HepG2 (cell line): ENCODE measurements at regions not wholly inside any gene's neighbourhood (a gene's known extent, or its start where the extent isn't known, plus 50 kb on each side); places are given as distances from the start of the nearest gene placed in this dataset.

ENCODE experiments used
- ATAC-seq: fragments of 200-7000 bp; cut with Tn5 transposase; 3 replicates; pipeline ENCODE4 v1.9.1; 2020; ENCODE audit warnings: mild to moderate bottlenecking, moderate library complexity
- BruUV-seq: library from RNA; stranded (reverse); fragments of 400-500 nt; replicated peaks from 2 replicates; lab custom pipeline; 2021; lab: Mats Ljungman, UMichigan
- CTCF ChIA-PET: fragments of 300-600 bp; formaldehyde crosslinking; extraction: SDS; loops from one replicate; lab custom pipeline; 2021; ENCODE audit warnings: low total read pairs, inconsistent platforms, low intra/inter-chr PET ratio; lab: Yijun Ruan, JAX
- POLR2A ChIA-PET: fragments of 350-600 bp; sonication (Branson Sonifier 250); formaldehyde crosslinking; loops from one replicate; lab custom pipeline; 2020; ENCODE audit warnings: antibody characterized with exemption, inconsistent platforms; lab: Yijun Ruan, JAX
- DNase-seq: peaks from one replicate; pipeline ENCODE4 v3.0.0-alpha.2; 2015; ENCODE audit warnings: low spot score
- FAIRE-seq: peaks from 3 replicates; lab custom pipeline; 2011; peaks lifted over from hg19 to GRCh38; lab: Jason Lieb, UNC
- H2AFZ ChIP-seq: one replicate; pipeline ENCODE4 v1.6.1; 2011; ENCODE audit warnings: low read length, inconsistent platforms
- H3K27ac ChIP-seq: fragments of 300-600 bp; 3 replicates; pipeline ENCODE4 v1.8.0; 2011; ENCODE audit warnings: mixed run types, mild to moderate bottlenecking, mixed read lengths, low read length, inconsistent platforms; ENCODE audit not compliant: insufficient read depth; ENCODE audit errors: extremely low read length
- H3K27me3 ChIP-seq, 2 experiments: fragments of 200-600 bp in 1 of 2; 2 replicates in 1 of 2; 3 replicates in 1 of 2; pipeline versions ENCODE4 v1.6.0 to v1.8.0; 2011; ENCODE audit warnings: low read length in 2 of 2, mild to moderate bottlenecking in 2 of 2, moderate library complexity in 2 of 2, inconsistent platforms in 1 of 2; ENCODE audit not compliant: insufficient read depth in 2 of 2, control insufficient read depth in 1 of 2
- H3K36me3 ChIP-seq, 2 experiments: fragments of 200-600 bp in 1 of 2; replicated peaks in 1 of 2; 2 replicates in 1 of 2; 3 replicates in 1 of 2; pipeline versions ENCODE4 v1.5.1 to v1.8.0; 2011; ENCODE audit warnings: low read length in 2 of 2, inconsistent platforms in 1 of 2; ENCODE audit not compliant: insufficient read depth in 2 of 2, control insufficient read depth in 1 of 2
- H3K4me1 ChIP-seq: 2 replicates; pipeline ENCODE4 v1.5.1; 2012; ENCODE audit warnings: low read length, inconsistent platforms; ENCODE audit not compliant: insufficient read depth
- H3K4me2 ChIP-seq: 2 replicates; pipeline ENCODE4 v1.6.0; 2011; ENCODE audit warnings: low read depth, low read length, inconsistent platforms
- H3K4me3 ChIP-seq, 3 experiments: fragments of 200-600 bp in 1 of 3; sonication (generic), shearing (Covaris generic) in 1 of 3; replicated peaks in 1 of 3; 2 replicates each; pipeline ENCODE4 v1.5.1; 2011 to 2016; ENCODE audit warnings: low read length in 3 of 3, inconsistent platforms in 2 of 3, low read depth in 2 of 3, mild to moderate bottlenecking in 2 of 3, control low read depth in 1 of 3, mixed read lengths in 1 of 3; ENCODE audit not compliant: insufficient read depth in 1 of 3
- H3K79me2 ChIP-seq: one replicate; pipeline ENCODE4 v1.6.1; 2011; ENCODE audit warnings: low read length, inconsistent platforms; ENCODE audit not compliant: insufficient read depth
- H3K9ac ChIP-seq: 2 replicates; pipeline ENCODE4 v1.6.0; 2011; ENCODE audit warnings: mild to moderate bottlenecking, low read depth, low read length, inconsistent platforms; ENCODE audit not compliant: insufficient read depth
- H3K9me3 ChIP-seq: 2 replicates; pipeline ENCODE4 v1.5.1; 2012; ENCODE audit warnings: mild to moderate bottlenecking, low read length
- H4K20me1 ChIP-seq: 2 replicates; pipeline ENCODE4 v1.6.0; 2011; ENCODE audit warnings: inconsistent platforms, mild to moderate bottlenecking, low read length, moderate library complexity; ENCODE audit not compliant: insufficient read depth
- ARNTL ChIP-seq: sonication (generic); formaldehyde crosslinking; IDR thresholded peaks from 2 replicates; pipeline ENCODE4 v1.4.0; 2020; ENCODE audit warnings: mild to moderate bottlenecking, missing genetic modification reagents
- BRCA1 ChIP-seq: sonication (generic); formaldehyde crosslinking; IDR thresholded peaks from 2 replicates; pipeline ENCODE4 v1.4.0; 2020; ENCODE audit warnings: missing genetic modification reagents
- CHD2 ChIP-seq: IDR thresholded peaks from 2 replicates; pipeline ENCODE4 v1.6.1; 2011; ENCODE audit warnings: low read depth, low read length, improper control_type of control experiment
- CREB1 ChIP-seq, 2 experiments: fragments of 450-650 bp in 1 of 2; IDR thresholded peaks; 2 replicates each; pipeline ENCODE4 v1.6.1; 2016 to 2017; ENCODE audit warnings: control low read depth in 1 of 2, mild to moderate bottlenecking in 1 of 2, missing compliant biosample characterization in 1 of 2, missing genetic modification characterization in 1 of 2
- GMEB2 ChIP-seq: IDR thresholded peaks from 2 replicates; pipeline ENCODE4 v1.6.1; 2016; ENCODE audit warnings: missing biosample characterization, missing genetic modification reagents, low read depth
- MZF1 ChIP-seq: sonication (generic); formaldehyde crosslinking; IDR thresholded peaks from 2 replicates; pipeline ENCODE4 v1.8.1; 2023; ENCODE audit warnings: mild to moderate bottlenecking, missing genetic modification reagents, borderline replicate concordance
- SNRNP70 ChIP-seq: fragments of 200-400 bp; formaldehyde crosslinking; IDR thresholded peaks from 2 replicates; pipeline ENCODE4 v1.6.1; 2017; ENCODE audit warnings: mild to moderate bottlenecking, low read depth, low read length, moderate library complexity
- SRF ChIP-seq: IDR thresholded peaks from 2 replicates; pipeline ENCODE4 v1.6.1; 2011; ENCODE audit warnings: mild to moderate bottlenecking, low read depth, low read length, moderate library complexity
- TGIF2 ChIP-seq: IDR thresholded peaks from 2 replicates; pipeline ENCODE4 v1.6.1; 2016; ENCODE audit warnings: control low read depth, missing compliant biosample characterization
- XBP1 ChIP-seq: sonication (generic); formaldehyde crosslinking; IDR thresholded peaks from 2 replicates; pipeline ENCODE4 v1.5.0; 2020; ENCODE audit warnings: missing genetic modification reagents
- ZBTB38 ChIP-seq: sonication (generic); formaldehyde crosslinking; IDR thresholded peaks from 2 replicates; pipeline ENCODE4 v1.5.1; 2020; ENCODE audit warnings: mild to moderate bottlenecking, missing genetic modification reagents
- ZNF446 ChIP-seq: sonication (generic); formaldehyde crosslinking; IDR thresholded peaks from 2 replicates; pipeline ENCODE4 v1.5.0; 2020; ENCODE audit warnings: mild to moderate bottlenecking, missing genetic modification reagents
- ZNF530 ChIP-seq: sonication (generic); formaldehyde crosslinking; IDR thresholded peaks from 2 replicates; pipeline ENCODE4 v1.5.0; 2020; ENCODE audit warnings: low read depth, mild to moderate bottlenecking, missing genetic modification reagents
- ZNF552 ChIP-seq: sonication (generic); formaldehyde crosslinking; IDR thresholded peaks from 2 replicates; pipeline ENCODE4 v1.9.0; 2022; ENCODE audit warnings: missing genetic modification reagents, mild to moderate bottlenecking, borderline replicate concordance
- ZNF740 ChIP-seq: sonication (generic); formaldehyde crosslinking; IDR thresholded peaks from 2 replicates; pipeline ENCODE4 v1.4.0; 2020; ENCODE audit warnings: missing genetic modification reagents
- WGBS: methylation state at CpG from one replicate; pipeline ENCODE4 v1.1.6; 2017; ENCODE audit warnings: low lambda C conversion rate; 5-methylcytosine and 5-hydroxymethylcytosine counted together
- in situ Hi-C: cut with HindIII; loops from 2 replicates; pipeline ENCODE4 v1.10.0; 2017; ENCODE audit warnings: low pct_unique_long_range_greater_than_20kb; ENCODE audit not compliant: extremely low pct_ligation_motif_present
- intact Hi-C: fragments of 100-400 bp; cut with micrococcal nuclease; formaldehyde crosslinking; loops from one replicate; pipeline ENCODE4 v1.10.0; 2022; ENCODE audit not compliant: unreplicated experiment
- TF ChIP-seq, protein P1 (sequence below): sonication (generic); formaldehyde crosslinking; IDR thresholded peaks from 2 replicates; pipeline ENCODE4 v1.5.0; 2020; ENCODE audit warnings: mild to moderate bottlenecking, missing genetic modification reagents, borderline replicate concordance

DNA sequence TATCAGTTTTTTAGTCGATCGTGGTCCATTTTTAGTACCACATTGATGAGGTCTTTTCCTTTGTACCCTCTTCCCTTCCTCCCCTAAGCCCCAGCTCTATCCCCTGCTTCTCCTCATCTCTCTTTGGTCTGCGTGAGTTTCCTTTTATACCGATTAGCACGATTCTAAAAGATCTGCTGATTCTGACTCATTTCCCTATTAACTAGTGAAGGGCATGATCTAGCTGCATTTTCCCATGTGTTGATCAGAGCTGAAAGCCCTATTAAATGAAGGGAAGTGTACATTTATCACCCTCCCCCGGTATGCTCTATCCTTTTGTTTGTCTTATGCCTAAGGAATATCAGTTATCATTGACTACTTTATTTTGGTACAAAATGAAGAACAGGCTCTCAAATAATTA lies 181.7 kb upstream of the NPY2R start:
- POLR2A ChIA-PET: no interaction called here

GRCh38 chr4:155032521-155033229 lies 175.8 kb upstream of the NPY2R start:
- Histone ChIP-seq H3K79me2 (no peaks in the 10 kb centered on the region), H2AFZ (no peak overlapping the region), H3K9me3 (no peaks in the 10 kb centered on the region), H3K27ac (no peak overlapping the region), H3K27me3 (no peaks in the 10 kb centered on the region), H3K9ac (no peak overlapping the region)
- no peak for ATAC-seq
- FAIRE-seq: no peak
- in situ Hi-C loops: no loop called here
- CTCF ChIA-PET: no interaction called here
- WGBS: 34% methylated on average over 4 of the region's 5 CpGs
- TF ChIP-seq GMEB2 (CRISPR knock-in tag) (no peak), TGIF2 (CRISPR knock-in tag) (no peak), ARNTL (CRISPR knock-in tag) (no peak), ZNF530 (CRISPR knock-in tag) (no peak)
- TF ChIP-seq, protein P1, sequence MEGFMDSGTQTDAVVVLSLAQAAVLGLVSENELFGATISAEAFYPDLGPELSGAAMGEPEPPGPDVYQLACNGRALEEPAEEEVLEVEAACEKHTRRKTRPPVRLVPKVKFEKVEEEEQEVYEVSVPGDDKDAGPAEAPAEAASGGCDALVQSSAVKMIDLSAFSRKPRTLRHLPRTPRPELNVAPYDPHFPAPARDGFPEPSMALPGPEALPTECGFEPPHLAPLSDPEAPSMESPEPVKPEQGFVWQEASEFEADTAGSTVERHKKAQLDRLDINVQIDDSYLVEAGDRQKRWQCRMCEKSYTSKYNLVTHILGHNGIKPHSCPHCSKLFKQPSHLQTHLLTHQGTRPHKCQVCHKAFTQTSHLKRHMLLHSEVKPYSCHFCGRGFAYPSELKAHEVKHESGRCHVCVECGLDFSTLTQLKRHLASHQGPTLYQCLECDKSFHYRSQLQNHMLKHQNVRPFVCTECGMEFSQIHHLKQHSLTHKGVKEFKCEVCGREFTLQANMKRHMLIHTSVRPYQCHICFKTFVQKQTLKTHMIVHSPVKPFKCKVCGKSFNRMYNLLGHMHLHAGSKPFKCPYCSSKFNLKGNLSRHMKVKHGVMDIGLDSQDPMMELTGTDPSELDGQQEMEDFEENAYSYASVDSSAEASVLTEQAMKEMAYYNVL (CRISPR knock-in tag): no peak
- TF ChIP-seq, all 625 proteins: peak for 0
- no peaks in the 10 kb centered on the region for H4K20me1 ChIP-seq
- H3K4me3 ChIP-seq: no peak overlapping the region
- intact Hi-C loops: no loop called here
- POLR2A ChIA-PET: no interaction called here
- no peaks in the 10 kb centered on the region for H3K36me3 ChIP-seq
- BruUV-seq: no TSS peak
- 0 out of 2 replicates have a peak, but pooled peaks cover 7% of the 10 kb centered on the region for H3K4me1 ChIP-seq
- DNase-seq: no peak
- no peak overlapping the region for H3K4me2 ChIP-seq

More for the DNA sequence above, 181.7 kb upstream of the NPY2R start:
- ATAC-seq (no peak), DNase-seq (no peak), FAIRE-seq (no peak)
- Histone ChIP-seq H3K9me3 (no peaks in the 10 kb centered on the region), H3K4me3 (no peak overlapping the region), H3K9ac (no peak overlapping the region), H3K27me3 (no peaks in the 10 kb centered on the region), H3K4me1 (no peaks in the 10 kb centered on the region), H3K4me2 (no peak overlapping the region), H3K79me2 (no peaks in the 10 kb centered on the region), H2AFZ (no peak overlapping the region), H3K36me3 (no peaks in the 10 kb centered on the region), H3K27ac (no peak overlapping the region), H4K20me1 (no peaks in the 10 kb centered on the region)
- intact Hi-C loops (loop anchor here (1.0 to 5.0 kb wide), 2 partner anchors 328 to 346 kb away; no protein-coding TSS in a partner anchor), in situ Hi-C loops (no loop called here)
- BruUV-seq: no TSS peak
- WGBS: 25% methylated on average over 6 of the region's 6 CpGs
- no peak for TF ChIP-seq BRCA1 (CRISPR knock-in tag)
- no peak for TF ChIP-seq CHD2
- no peak for TF ChIP-seq ZNF552
- TF ChIP-seq ZBTB38 (CRISPR knock-in tag): no peak
- no peak for TF ChIP-seq CREB1 (IDR thresholded peaks at IDR 0.05)
- no peak for TF ChIP-seq CREB1 (CRISPR knock-in tag; IDR thresholded peaks at IDR 0.05)
- no peak for TF ChIP-seq SRF
- no peak for TF ChIP-seq SNRNP70
- TF ChIP-seq ZNF740: no peak
- no peak for TF ChIP-seq XBP1 (CRISPR knock-in tag)
- no peak for TF ChIP-seq ZNF446 (CRISPR knock-in tag)
- TF ChIP-seq MZF1 (CRISPR knock-in tag): no peak
- CTCF ChIA-PET: interaction anchor here (0.8 kb wide), 1 partner anchor 345 kb away, joined by 3 read pairs; no protein-coding TSS in a partner anchor
